Superior temporal gyrus (tissue), 1 donor: ENCODE measurements at regions not wholly inside any gene's neighbourhood (a gene's known extent, or its start where the extent isn't known, plus 50 kb on each side); places are given as distances from the start of the nearest gene placed in this dataset.

Source experiments
- DNase-seq: peaks from one replicate; pipeline ENCODE4 v3.0.0-alpha.2; 2016; ENCODE audit errors: extremely low spot score

- no peak for DNase-seq
Measured at GRCh38 chr1:22285549-22286396, 142.9 kb upstream of the WNT4 start.

- no peak for DNase-seq
Measured at GRCh38 chr1:22286491-22286890, 143.6 kb upstream of the WNT4 start.

GRCh38 chr1:22287273-22287672 lies 144.4 kb upstream of the WNT4 start:
- no peak for DNase-seq

- DNase-seq, result no peak
Measured at GRCh38 chr1:22287946-22288520, 145.1 kb upstream of the WNT4 start.

- DNase-seq, result no peak
Measured at GRCh38 chr1:22288593-22289241, 145.8 kb upstream of the WNT4 start.

- no peak for DNase-seq
Measured at GRCh38 chr1:22289307-22289995, 146.6 kb upstream of the WNT4 start.

- DNase-seq, result no peak
Measured at GRCh38 chr1:22290157-22290556, 147.3 kb upstream of the WNT4 start.

- no peak for DNase-seq
Measured at GRCh38 chr1:22290611-22291010, 147.7 kb upstream of the WNT4 start.

- DNase-seq, result no peak
Measured at GRCh38 chr1:22291057-22291456, 148.2 kb upstream of the WNT4 start.

- DNase-seq, result no peak
Measured at GRCh38 chr1:22291494-22291893, 148.6 kb upstream of the WNT4 start.

- DNase-seq, result no peak
Measured at GRCh38 chr1:22292011-22292788, 149.3 kb upstream of the WNT4 start.

GRCh38 chr1:22295396-22295795 lies 152.5 kb upstream of the WNT4 start:
- no peak for DNase-seq

- no peak for DNase-seq
Measured at GRCh38 chr1:22295856-22296255, 153.0 kb upstream of the WNT4 start.

GRCh38 chr1:22296701-22297591 lies 154.0 kb upstream of the WNT4 start:
- no peak for DNase-seq

GRCh38 chr1:22297999-22298398 lies 153.7 kb upstream of the ZBTB40 start:
- no peak for DNase-seq

GRCh38 chr1:22303816-22304215 lies 147.8 kb upstream of the ZBTB40 start:
- DNase-seq, result no peak

- no peak for DNase-seq
Measured at GRCh38 chr1:22309572-22309971, 142.1 kb upstream of the ZBTB40 start.

- no peak for DNase-seq
Measured at GRCh38 chr1:22311461-22311860, 140.2 kb upstream of the ZBTB40 start.

- DNase-seq, result no peak
Measured at GRCh38 chr1:22313321-22313720, 138.3 kb upstream of the ZBTB40 start.

- DNase-seq, result no peak
Measured at GRCh38 chr1:22314706-22315105, 136.9 kb upstream of the ZBTB40 start.
